Stimulated activated memory B cell treated with anti-CD40 and anti-IgM and Interleukin-4, amounts not matched to agents 10 μg/mL and 1 μg/mL and 100 μg/mL, for 72 hours (primary cell): ENCODE measurements at regions not wholly inside any gene's neighbourhood (a gene's known extent, or its start where the extent isn't known, plus 50 kb on each side); places are given as distances from the start of the nearest gene placed in this dataset.

Experiments
- ATAC-seq: fragments of 150-1000 bp; cut with Tn5 transposase; 2 replicates; pipeline ENCODE4 v1.10.0; 2021
- H3K27ac Mint-ChIP-seq: one replicate; pipeline ENCODE4 v1.8.0; 2022; ENCODE audit warnings: mild to moderate bottlenecking, mixed read lengths
- H3K27me3 Mint-ChIP-seq: one replicate; pipeline ENCODE4 v1.8.0; 2022; ENCODE audit warnings: mixed read lengths
- H3K36me3 Mint-ChIP-seq: one replicate; pipeline ENCODE4 v1.8.0; 2022; ENCODE audit warnings: mixed read lengths
- H3K4me1 Mint-ChIP-seq: one replicate; pipeline ENCODE4 v1.8.0; 2022; ENCODE audit warnings: mixed read lengths
- H3K4me3 Mint-ChIP-seq: one replicate; pipeline ENCODE4 v1.8.0; 2022; ENCODE audit warnings: mild to moderate bottlenecking, moderate library complexity, mixed read lengths
- H3K9me3 Mint-ChIP-seq: one replicate; pipeline ENCODE4 v1.8.0; 2022; ENCODE audit warnings: mixed read lengths

DNA sequence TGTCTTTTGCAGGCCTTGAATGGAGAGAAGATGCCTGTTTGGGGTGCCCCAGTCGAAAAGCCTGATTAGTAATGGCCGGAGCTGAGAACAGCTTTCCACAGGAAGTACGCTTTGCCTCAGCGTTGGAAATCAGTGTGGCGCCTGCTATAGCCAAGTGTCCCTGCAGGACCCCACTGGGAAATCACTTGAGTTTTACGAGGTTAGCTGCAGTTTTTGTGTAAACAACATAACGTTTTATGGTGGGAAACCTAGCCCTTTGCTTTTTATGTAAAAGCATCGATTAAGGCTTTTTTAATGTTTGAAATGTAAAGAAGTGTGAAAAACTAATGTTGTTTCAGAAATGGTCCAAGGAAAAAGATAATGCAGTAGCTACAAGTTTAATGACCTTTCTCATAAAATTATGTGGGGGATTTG, 234.2 kb downstream of the TTC32 start:
- no peak for ATAC-seq
- Mint-ChIP-seq H3K9me3 (no peaks in the 10 kb centered on the region), H3K4me1 (no peaks in the 10 kb centered on the region), H3K4me3 (no peak overlapping the region), H3K27ac (no peak overlapping the region), H3K27me3 (no peaks in the 10 kb centered on the region), H3K36me3 (no peaks in the 10 kb centered on the region)

DNA sequence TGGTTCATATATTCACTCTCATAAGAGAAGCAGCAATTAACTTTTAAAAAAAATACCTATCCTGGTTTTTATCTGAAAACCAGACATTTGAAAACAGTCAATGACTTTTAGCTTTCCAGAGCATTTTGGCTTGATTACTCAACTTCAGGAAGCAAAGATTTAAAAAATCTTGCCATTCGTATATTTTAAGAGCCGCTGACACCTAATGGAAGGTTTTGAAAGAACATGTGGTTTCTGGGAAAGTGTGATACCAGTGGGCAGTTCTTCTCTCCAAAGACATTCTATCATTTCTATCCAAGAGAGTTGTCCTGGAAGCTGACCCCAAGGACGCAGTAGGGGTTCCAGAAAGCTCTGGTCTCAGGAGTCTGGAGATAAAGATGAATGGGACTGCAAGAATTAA, 234.7 kb downstream of the TTC32 start:
- no peak overlapping the region for H3K4me3 Mint-ChIP-seq
- no peaks in the 10 kb centered on the region for H3K27me3 Mint-ChIP-seq
- no peaks in the 10 kb centered on the region for H3K9me3 Mint-ChIP-seq
- no peak overlapping the region for H3K27ac Mint-ChIP-seq
- H3K36me3 Mint-ChIP-seq, result no peaks in the 10 kb centered on the region
- no peaks in the 10 kb centered on the region for H3K4me1 Mint-ChIP-seq
- ATAC-seq, result no peak

DNA sequence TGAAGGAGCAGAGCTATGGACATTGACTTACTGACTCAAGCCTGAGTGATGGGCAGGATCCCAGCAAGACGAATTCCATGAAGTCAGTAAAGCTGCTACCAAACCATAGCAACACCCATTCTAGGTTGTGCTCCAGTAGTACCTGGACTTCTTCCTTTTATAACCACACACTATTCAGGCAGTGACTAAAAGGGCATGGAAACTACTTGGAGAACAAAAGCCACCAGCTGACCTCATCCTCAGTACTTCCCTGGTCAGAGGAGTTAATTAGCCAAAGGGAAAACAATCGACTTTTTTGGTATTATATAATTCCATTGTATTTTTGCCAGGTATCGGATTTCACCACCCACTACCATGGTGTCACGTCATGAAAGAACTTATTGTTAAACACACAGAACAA, 237.1 kb downstream of the TTC32 start:
- Mint-ChIP-seq H3K27me3 (no peaks in the 10 kb centered on the region), H3K4me3 (no peak overlapping the region), H3K27ac (no peak overlapping the region), H3K4me1 (no peaks in the 10 kb centered on the region), H3K36me3 (no peaks in the 10 kb centered on the region), H3K9me3 (no peaks in the 10 kb centered on the region)
- no peak for ATAC-seq

DNA sequence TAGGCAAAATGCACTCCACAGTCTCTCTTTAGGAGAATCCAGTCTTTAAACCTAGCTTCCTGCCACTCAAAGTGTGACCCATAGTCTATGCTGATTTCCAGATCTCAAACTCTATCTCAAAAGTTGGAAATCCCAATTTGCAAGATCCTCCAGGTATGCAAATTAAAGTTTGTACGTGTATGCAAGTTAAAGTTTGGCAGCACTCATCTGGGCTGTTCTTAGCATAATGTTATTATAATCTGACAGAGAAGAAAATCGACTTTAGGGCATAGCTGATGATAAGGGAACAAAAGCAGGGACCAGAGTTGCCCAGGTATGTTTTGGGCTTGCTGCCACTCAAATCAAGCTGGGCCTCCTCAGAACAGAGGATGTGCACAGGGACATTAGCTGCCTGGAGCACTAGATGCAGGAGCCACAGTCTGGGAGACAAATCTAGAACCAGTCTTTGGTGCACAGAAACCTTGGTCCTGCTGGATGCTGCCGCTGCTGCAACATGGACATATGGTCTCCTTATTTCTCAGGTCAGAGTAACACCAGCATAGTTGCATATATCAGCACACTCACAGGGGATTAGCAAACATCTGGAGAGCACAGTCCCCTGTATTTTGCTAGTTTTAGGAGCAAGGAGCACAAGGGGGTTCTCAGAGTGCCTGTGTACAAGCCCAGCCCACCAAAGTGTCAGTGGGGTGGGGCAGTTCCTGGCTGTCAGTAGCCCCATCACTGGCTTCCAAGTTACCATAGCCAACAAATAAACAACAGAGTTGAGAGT, 242.6 kb downstream of the TTC32 start:
- no peak for ATAC-seq
- H3K27ac Mint-ChIP-seq, result no peak overlapping the region
- H3K9me3 Mint-ChIP-seq, result no peaks in the 10 kb centered on the region
- no peak overlapping the region for H3K4me3 Mint-ChIP-seq
- no peaks in the 10 kb centered on the region for H3K4me1 Mint-ChIP-seq
- no peaks in the 10 kb centered on the region for H3K36me3 Mint-ChIP-seq
- H3K27me3 Mint-ChIP-seq, result peaks cover 8% of the 10 kb centered on the region

DNA sequence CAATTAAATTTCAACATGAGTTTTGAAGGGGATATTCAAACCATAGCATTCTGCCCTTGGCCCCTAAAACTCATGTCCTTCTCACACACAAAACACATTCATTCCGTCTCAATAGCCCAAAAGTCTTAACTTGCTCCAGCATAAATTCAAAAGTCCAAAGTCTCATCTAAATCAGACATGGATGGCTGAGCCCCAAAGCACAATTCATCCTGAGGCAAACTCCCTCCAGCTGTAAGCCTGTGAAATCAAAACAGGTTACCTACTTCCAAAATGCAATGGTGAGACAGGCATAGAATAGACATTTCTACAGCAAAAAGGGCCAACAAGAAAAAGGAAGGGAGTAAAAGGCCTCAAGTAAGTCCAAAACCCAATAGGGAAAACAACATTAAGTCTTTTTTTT, 245.8 kb downstream of the TTC32 start:
- Mint-ChIP-seq H3K27me3 (peaks cover 8% of the 10 kb centered on the region), H3K9me3 (no peaks in the 10 kb centered on the region), H3K27ac (no peak overlapping the region), H3K36me3 (no peaks in the 10 kb centered on the region), H3K4me3 (no peak overlapping the region), H3K4me1 (no peaks in the 10 kb centered on the region)
- ATAC-seq, result no peak

DNA sequence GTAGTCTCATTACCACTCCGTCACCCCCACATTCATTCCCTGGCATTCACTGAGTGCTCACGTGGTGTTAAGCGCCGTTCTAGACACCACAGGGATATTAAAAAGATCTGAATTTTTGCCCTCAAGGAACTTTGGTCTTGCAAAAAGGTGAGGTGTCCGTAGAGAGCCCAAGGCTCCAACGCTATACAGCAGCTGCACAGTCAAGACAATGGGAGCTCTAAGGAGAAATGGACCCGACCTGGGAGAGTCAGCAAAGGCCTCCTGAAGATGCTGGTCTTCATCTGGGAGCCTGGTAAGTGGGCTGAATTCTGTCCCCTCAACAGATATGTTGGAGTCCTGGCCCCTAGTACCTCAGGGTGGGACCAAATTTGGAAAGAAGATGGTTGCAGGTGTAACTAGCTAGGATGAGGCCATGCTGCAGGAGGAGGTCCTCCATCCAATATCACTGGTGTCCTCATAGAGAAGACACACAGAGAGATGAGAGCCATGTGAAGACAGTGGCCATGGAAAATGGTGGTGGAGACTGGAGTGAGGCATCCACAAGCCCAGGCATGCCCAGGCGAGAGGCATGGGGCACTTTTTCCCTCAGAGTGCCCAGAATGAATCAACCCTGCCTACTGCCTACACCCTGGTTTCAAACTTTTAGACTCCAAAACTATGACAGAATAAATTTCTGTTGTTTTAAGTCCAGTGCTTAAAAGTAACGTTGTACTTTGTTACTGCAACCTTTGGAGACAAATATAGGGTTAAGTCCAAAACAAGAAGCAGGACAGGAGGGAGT, 247.3 kb downstream of the TTC32 start:
- H3K27me3 Mint-ChIP-seq, result peaks cover 8% of the 10 kb centered on the region
- no peak for ATAC-seq
- no peak overlapping the region for H3K4me3 Mint-ChIP-seq
- H3K9me3 Mint-ChIP-seq, result no peaks in the 10 kb centered on the region
- H3K36me3 Mint-ChIP-seq, result no peaks in the 10 kb centered on the region
- no peak overlapping the region for H3K27ac Mint-ChIP-seq
- no peaks in the 10 kb centered on the region for H3K4me1 Mint-ChIP-seq

DNA sequence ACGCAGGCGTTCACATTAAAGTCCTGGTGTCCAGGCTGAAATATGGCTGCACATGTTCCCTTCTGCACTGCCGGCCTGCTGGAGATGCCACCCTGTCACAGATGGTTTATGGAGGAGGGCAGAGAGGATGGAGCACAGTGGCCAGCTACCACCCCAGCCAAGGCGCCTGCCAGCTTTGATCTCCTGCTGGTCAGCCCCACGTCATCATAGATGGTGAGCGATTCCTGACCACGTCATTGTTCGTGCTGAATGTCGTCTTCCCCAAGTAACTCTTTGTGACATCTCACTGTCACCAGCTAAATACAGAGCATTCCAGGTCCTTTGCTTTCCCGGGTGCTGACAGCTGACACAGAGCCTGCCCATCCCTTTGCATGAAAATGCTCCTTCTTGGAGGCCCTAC, 248.3 kb downstream of the TTC32 start:
- Mint-ChIP-seq H3K36me3 (no peaks in the 10 kb centered on the region), H3K27ac (no peak overlapping the region), H3K4me3 (no peak overlapping the region), H3K9me3 (no peaks in the 10 kb centered on the region), H3K27me3 (peaks cover 8% of the 10 kb centered on the region), H3K4me1 (no peaks in the 10 kb centered on the region)
- no peak for ATAC-seq

DNA sequence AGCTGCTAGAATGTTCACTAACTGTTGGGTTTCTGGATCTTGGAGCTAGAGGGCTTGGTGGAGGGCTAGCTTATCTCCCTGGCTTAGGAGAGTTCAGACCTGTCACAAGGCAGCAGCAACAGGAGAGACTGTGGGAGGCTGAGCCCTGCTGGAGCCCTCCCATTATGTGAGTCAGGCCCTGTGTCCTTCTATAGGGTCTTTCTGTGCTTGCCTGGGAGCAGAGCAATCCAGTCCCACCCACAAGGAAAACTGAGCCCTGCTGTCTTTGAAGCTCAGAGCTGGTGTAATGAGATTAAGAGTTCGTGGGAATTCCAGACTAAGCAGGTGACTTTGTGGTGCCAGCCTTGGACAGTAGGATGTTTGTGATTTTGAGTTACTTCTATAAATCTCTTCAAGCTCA, 249.0 kb downstream of the TTC32 start:
- H3K4me1 Mint-ChIP-seq, result no peaks in the 10 kb centered on the region
- H3K27me3 Mint-ChIP-seq, result peaks cover 5% of the 10 kb centered on the region
- no peak for ATAC-seq
- H3K9me3 Mint-ChIP-seq, result no peaks in the 10 kb centered on the region
- no peaks in the 10 kb centered on the region for H3K36me3 Mint-ChIP-seq
- no peak overlapping the region for H3K4me3 Mint-ChIP-seq
- no peak overlapping the region for H3K27ac Mint-ChIP-seq

DNA sequence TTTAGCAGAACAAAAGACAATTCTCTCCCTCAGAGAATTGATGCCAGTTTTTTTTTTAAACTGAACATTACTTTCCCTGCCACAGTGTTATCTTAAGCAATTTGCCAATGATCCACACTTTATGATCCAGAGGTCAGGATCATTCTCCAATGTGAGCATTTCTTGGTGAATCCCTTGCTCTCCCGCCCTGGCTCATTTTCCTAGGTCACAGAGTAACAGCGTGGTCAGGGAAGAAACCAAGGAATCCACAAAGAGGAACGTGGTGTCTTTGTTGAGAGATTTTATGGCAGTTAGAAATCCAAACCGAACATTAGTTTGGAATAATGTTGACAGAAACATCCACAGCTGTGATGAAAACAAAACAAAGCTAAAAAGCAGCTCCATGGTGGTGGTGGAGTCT, 250.3 kb downstream of the TTC32 start:
- Mint-ChIP-seq H3K4me3 (no peak overlapping the region), H3K36me3 (no peaks in the 10 kb centered on the region), H3K27ac (no peak overlapping the region), H3K4me1 (no peaks in the 10 kb centered on the region), H3K27me3 (no peaks in the 10 kb centered on the region), H3K9me3 (no peaks in the 10 kb centered on the region)
- ATAC-seq, result no peak

DNA sequence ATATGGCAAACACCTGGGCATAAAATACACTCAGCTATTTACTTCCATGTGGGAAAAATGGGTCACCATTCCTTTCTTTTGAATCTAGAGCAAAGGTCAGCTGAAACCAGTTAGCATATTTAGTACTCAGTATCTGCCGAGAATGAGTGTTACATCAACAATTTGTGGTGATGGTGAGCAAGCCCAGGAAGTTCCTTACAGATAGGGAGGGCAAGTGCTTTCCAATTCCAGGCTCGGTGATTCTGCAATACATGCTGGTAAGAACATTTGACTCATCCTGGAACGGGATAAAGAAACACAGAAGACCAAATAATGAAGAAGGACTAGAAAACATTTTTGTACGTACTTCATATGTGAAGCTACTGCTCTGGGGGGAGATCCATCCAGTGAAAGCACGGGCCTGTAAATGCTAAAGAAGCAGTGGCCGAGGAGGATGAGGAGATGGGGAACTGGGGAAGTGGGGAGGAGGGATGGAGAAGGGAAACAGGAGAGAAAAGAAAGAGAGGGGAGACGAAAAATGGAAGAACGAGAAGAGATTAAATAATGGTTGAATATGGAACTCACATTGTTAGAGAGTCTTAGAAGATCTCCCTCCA, 251.9 kb downstream of the TTC32 start:
- Mint-ChIP-seq H3K36me3 (no peaks in the 10 kb centered on the region), H3K27ac (no peak overlapping the region), H3K4me3 (no peak overlapping the region), H3K9me3 (no peaks in the 10 kb centered on the region), H3K27me3 (no peaks in the 10 kb centered on the region), H3K4me1 (no peaks in the 10 kb centered on the region)
- ATAC-seq, result no peak

DNA sequence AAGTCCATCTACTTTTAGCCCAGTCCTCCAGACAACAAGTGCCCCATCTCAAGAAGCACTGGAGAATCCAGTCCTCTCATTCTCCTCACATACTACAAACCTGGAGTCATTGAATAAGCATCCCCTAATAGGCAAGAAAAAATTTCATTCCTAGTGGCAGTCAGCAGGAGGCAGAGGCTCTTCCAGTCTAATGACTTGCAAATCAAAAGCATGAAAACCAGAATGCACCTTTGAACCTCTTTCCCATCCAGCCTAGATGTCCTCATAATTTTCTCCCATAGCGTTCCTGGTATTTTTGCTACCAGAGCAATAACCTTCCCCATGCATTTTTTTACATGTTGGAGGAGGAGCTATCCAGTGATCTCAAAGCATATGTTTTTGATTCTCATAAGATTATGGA, 252.6 kb downstream of the TTC32 start:
- Mint-ChIP-seq H3K27me3 (no peaks in the 10 kb centered on the region), H3K4me3 (no peak overlapping the region), H3K9me3 (peaks cover 4% of the 10 kb centered on the region), H3K36me3 (no peaks in the 10 kb centered on the region), H3K27ac (no peak overlapping the region), H3K4me1 (no peaks in the 10 kb centered on the region)
- no peak for ATAC-seq

DNA sequence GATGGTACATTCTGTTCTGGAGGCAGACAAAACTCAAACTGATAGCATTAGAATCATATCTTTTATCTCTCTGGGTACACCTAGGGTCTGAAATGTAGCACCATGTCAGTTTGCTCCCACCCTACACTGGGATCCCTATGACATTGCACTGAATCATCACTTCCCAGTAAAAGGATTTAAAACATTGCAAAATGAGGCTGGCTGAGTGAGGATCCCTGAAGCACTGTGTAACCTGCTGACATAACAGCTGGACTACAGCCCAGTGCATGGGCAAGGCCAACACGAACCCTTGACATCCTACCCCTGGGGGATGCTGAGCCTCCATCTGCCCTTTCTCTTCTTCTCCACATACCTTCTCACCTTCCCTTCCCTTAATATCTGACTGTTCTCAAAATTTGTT, 253.2 kb downstream of the TTC32 start:
- H3K27me3 Mint-ChIP-seq, result no peaks in the 10 kb centered on the region
- H3K9me3 Mint-ChIP-seq, result peaks cover 4% of the 10 kb centered on the region
- ATAC-seq, result no peak
- H3K4me3 Mint-ChIP-seq, result no peak overlapping the region
- no peaks in the 10 kb centered on the region for H3K36me3 Mint-ChIP-seq
- no peak overlapping the region for H3K27ac Mint-ChIP-seq
- no peaks in the 10 kb centered on the region for H3K4me1 Mint-ChIP-seq

DNA sequence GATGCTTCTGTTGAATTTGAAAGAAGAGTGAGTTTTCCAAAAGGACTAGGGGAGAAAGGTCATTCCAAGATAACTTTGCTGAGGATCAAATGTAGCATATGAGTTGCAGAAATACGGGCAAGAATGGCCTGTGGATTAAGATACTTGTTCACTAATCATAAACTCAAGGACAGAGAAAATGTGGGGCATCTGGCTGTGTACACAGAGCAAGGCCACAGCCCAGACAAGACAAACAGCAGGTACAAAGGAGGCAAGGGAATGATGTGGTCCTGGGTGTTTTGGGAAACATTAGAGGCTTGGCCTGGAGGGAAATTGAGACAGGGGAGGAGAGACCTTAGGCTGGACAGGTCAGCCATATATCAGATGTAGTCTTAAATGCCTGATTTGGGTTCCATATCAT, 254.8 kb downstream of the TTC32 start:
- Mint-ChIP-seq H3K36me3 (no peaks in the 10 kb centered on the region), H3K4me1 (no peaks in the 10 kb centered on the region)

DNA sequence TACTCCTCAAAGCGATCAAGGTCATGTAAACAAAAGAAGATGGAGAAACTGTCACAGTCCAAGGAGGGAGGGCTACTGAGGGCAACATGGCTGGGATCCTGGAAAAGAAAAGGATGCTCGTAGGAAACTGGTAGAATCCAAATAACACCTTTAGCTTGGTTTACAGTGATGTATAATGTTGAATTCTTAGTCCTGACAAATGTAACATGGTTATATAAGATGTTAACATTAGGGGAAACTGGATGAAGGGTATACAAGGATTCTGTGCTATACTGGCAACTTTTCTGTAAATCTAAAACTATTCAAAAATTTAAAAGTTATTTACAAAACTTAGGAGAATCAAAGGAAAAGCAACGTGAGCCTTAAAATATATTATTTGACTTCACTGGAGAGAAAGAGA, 257.0 kb downstream of the TTC32 start:
- Mint-ChIP-seq H3K27me3 (no peaks in the 10 kb centered on the region), H3K4me1 (no peaks in the 10 kb centered on the region), H3K4me3 (no peak overlapping the region), H3K9me3 (peaks cover 4% of the 10 kb centered on the region), H3K36me3 (no peaks in the 10 kb centered on the region), H3K27ac (no peak overlapping the region)
- ATAC-seq, result no peak

More for the DNA sequence above, 254.8 kb downstream of the TTC32 start:
- no peak overlapping the region for H3K27ac Mint-ChIP-seq
- ATAC-seq, result no peak
- no peaks in the 10 kb centered on the region for H3K27me3 Mint-ChIP-seq
- peaks cover 4% of the 10 kb centered on the region for H3K9me3 Mint-ChIP-seq
- no peak overlapping the region for H3K4me3 Mint-ChIP-seq

DNA sequence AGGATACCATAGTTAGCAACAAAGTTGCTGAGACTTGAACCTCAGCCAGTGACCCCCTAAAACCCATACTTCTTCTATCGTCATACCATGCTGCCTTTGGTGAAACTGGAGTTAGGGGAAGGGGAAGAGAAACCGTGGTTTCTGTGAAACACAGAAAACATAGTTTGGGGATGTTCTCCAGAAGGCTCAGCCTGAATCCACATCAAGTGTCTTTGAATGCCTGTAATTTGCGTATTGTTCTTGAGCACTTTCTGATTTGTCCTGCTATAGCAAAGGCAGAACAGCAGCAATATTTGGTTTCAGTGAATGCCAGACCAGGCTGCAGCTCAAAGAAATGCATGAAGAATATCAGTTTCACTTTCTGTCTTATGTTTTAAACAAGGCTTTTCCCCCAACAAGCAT, 258.7 kb downstream of the TTC32 start:
- no peaks in the 10 kb centered on the region for H3K4me1 Mint-ChIP-seq
- ATAC-seq, result peak; percentile 34
- no peaks in the 10 kb centered on the region for H3K27me3 Mint-ChIP-seq
- H3K36me3 Mint-ChIP-seq, result no peaks in the 10 kb centered on the region
- H3K9me3 Mint-ChIP-seq, result peaks cover 4% of the 10 kb centered on the region
- H3K27ac Mint-ChIP-seq, result no peak overlapping the region
- no peak overlapping the region for H3K4me3 Mint-ChIP-seq

DNA sequence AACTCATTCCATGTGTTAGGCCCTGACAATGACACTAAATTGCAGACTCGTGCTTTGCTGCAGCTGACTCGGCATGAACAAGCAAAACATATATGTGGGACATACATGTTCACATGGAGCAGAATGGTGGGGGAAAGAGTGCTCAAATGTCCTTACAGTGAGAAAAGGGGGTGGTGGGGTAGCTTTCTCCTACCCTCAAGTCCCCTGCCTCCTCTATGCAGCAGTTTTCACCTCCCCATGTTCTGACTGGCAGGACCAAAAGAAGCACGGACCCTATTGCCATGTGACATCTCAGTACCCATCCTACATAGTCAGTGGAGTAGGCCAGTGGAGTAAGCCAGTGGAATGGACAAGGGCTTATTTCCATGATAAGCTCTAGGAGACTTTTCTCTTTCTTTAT, 259.3 kb downstream of the TTC32 start:
- no peaks in the 10 kb centered on the region for H3K27me3 Mint-ChIP-seq
- H3K36me3 Mint-ChIP-seq, result no peaks in the 10 kb centered on the region
- no peak for ATAC-seq
- H3K9me3 Mint-ChIP-seq, result peaks cover 4% of the 10 kb centered on the region
- H3K4me3 Mint-ChIP-seq, result no peak overlapping the region
- H3K4me1 Mint-ChIP-seq, result no peaks in the 10 kb centered on the region
- H3K27ac Mint-ChIP-seq, result no peak overlapping the region
